ENCODE measurements at regions not wholly inside any gene's neighbourhood (a gene's known extent, or its start where the extent isn't known, plus 50 kb on each side); places are given as distances from the start of the nearest gene placed in this dataset.

GRCh38 chr1:222375701-222376100 lies 172.2 kb downstream of the HHIPL2 start:
- Histone ChIP-seq H3K9me3 (no peaks in the 10 kb centered on the region), H3K27ac (no peak overlapping the region), H3K27me3 (no peaks in the 10 kb centered on the region), H3K36me3 (no peaks in the 10 kb centered on the region), H3K4me1 (ENCODE audit: control insufficient read depth in 1 of 2, insufficient read depth in 1 of 2, low read depth in 1 of 2, low read length in 1 of 2) (no peaks in the 10 kb centered on the region), H3K4me3 (ENCODE audit: low read depth in 1 of 2, low read length in 1 of 2) (no peak overlapping the region)
- TF ChIP-seq, protein P1, sequence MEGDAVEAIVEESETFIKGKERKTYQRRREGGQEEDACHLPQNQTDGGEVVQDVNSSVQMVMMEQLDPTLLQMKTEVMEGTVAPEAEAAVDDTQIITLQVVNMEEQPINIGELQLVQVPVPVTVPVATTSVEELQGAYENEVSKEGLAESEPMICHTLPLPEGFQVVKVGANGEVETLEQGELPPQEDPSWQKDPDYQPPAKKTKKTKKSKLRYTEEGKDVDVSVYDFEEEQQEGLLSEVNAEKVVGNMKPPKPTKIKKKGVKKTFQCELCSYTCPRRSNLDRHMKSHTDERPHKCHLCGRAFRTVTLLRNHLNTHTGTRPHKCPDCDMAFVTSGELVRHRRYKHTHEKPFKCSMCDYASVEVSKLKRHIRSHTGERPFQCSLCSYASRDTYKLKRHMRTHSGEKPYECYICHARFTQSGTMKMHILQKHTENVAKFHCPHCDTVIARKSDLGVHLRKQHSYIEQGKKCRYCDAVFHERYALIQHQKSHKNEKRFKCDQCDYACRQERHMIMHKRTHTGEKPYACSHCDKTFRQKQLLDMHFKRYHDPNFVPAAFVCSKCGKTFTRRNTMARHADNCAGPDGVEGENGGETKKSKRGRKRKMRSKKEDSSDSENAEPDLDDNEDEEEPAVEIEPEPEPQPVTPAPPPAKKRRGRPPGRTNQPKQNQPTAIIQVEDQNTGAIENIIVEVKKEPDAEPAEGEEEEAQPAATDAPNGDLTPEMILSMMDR (IDR thresholded peaks at IDR 0.05) = no peak

DNA sequence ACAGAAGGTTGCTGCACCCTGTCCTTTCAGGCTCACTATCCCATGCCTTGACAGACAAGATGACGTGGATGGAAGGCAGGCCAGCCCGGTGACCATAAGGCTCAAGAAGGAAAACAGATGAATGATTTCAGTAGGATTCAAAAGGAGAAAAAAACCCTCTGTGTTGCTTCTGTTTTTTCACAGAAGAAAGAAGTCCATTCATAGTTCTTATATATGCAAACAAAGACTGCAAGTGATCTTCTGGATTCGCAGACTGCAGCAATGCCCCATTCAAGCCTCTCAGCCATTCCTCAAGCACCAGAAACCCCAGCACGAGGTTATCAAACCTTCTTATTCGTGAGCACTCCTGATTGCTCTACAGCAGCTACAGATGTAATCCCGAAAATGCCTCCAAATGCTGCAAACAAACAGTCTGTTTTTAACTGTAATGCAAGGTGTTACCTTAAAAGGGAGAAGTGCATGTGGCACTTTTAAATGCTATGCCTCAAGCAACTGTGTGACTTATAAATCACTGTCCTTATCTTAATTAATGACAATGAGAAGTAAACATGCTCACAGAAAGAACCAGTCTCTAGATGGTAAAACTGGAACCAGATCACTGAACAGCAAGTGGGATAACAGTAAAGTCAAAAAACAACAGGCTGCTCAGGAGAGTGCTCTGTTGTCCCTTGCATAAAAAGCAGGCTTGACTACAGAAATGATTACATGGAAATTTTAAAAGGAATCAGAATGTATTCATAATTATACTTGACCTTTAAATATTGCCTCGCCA lies 173.9 kb downstream of the HHIPL2 start:
- H3K36me3 ChIP-seq = no peaks in the 10 kb centered on the region
- no peaks in the 10 kb centered on the region for H3K4me1 ChIP-seq (ENCODE audit: control insufficient read depth in 1 of 2, insufficient read depth in 1 of 2, low read depth in 1 of 2, low read length in 1 of 2)
- H3K27me3 ChIP-seq = no peaks in the 10 kb centered on the region
- H3K4me3 ChIP-seq (ENCODE audit: low read depth in 1 of 2, low read length in 1 of 2) = no peak overlapping the region
- TF ChIP-seq, protein P1 (IDR thresholded peaks at IDR 0.05) = no peak
- H3K9me3 ChIP-seq = no peaks in the 10 kb centered on the region
- no peak overlapping the region for H3K27ac ChIP-seq

DNA sequence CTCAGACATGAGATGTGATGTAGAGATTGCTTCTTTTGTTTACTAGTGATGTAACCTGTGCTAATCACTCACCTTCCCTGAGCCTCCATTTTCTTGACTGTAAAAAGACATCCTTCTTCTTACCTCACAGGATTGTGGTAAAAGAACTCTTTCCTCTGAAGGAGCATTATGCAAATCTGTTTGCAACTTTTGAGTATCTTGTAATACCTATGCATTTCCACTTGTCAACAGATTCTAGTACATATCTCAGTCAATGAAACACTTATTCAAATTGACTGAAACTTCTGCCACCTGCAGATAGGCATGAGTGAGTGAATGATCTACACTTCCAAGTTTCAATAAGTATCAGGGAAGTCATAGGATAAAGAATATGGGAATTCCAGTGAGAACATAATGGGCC lies 174.7 kb downstream of the HHIPL2 start:
- Histone ChIP-seq H3K9me3 (no peaks in the 10 kb centered on the region), H3K4me3 (ENCODE audit: low read depth in 1 of 2, low read length in 1 of 2) (no peak overlapping the region), H3K27me3 (no peaks in the 10 kb centered on the region), H3K27ac (no peak overlapping the region), H3K4me1 (ENCODE audit: control insufficient read depth in 1 of 2, insufficient read depth in 1 of 2, low read depth in 1 of 2, low read length in 1 of 2) (no peaks in the 10 kb centered on the region), H3K36me3 (no peaks in the 10 kb centered on the region)
- TF ChIP-seq, protein P1 (IDR thresholded peaks at IDR 0.05) = no peak

- TF ChIP-seq, protein P1 (IDR thresholded peaks at IDR 0.05) = no peak
- H3K4me3 ChIP-seq (ENCODE audit: low read depth in 1 of 2, low read length in 1 of 2) = no peak overlapping the region
- no peaks in the 10 kb centered on the region for H3K9me3 ChIP-seq
- H3K4me1 ChIP-seq (ENCODE audit: control insufficient read depth in 1 of 2, insufficient read depth in 1 of 2, low read depth in 1 of 2, low read length in 1 of 2) = no peaks in the 10 kb centered on the region
- no peak overlapping the region for H3K27ac ChIP-seq
- H3K36me3 ChIP-seq = no peaks in the 10 kb centered on the region
- no peaks in the 10 kb centered on the region for H3K27me3 ChIP-seq
Measured at GRCh38 chr1:222372221-222372620, 175.7 kb downstream of the HHIPL2 start.

GRCh38 chr1:222370913-222371675 lies 176.8 kb downstream of the HHIPL2 start:
- H3K4me3 ChIP-seq (ENCODE audit: low read depth in 1 of 2, low read length in 1 of 2) = no peak overlapping the region
- TF ChIP-seq, protein P1 (IDR thresholded peaks at IDR 0.05) = no peak
- no peaks in the 10 kb centered on the region for H3K9me3 ChIP-seq
- H3K36me3 ChIP-seq = no peaks in the 10 kb centered on the region
- no peak overlapping the region for H3K27ac ChIP-seq
- H3K27me3 ChIP-seq = no peaks in the 10 kb centered on the region
- no peaks in the 10 kb centered on the region for H3K4me1 ChIP-seq (ENCODE audit: control insufficient read depth in 1 of 2, insufficient read depth in 1 of 2, low read depth in 1 of 2, low read length in 1 of 2)

All from neutrophil (primary cell).